Lung (tissue), 11 donors: ENCODE measurements at regions not wholly inside any gene's neighbourhood (a gene's known extent, or its start where the extent isn't known, plus 50 kb on each side); places are given as distances from the start of the nearest gene placed in this dataset.

Experiments used
- ATAC-seq: fragments of 200-7000 bp; cut with Tn5 transposase; one replicate; pipeline ENCODE4 v1.9.1; 2020; ENCODE audit warnings: moderate number of reproducible peaks; ENCODE audit not compliant: insufficient read depth, low FRiP score
- DNase-seq, 3 donors: peaks; one replicate each; pipeline ENCODE4 v3.0.0-alpha.2; 2013 to 2017
- H3K27ac ChIP-seq, 2 donors: one replicate each; pipeline ENCODE4 v1.5.1; 2013; ENCODE audit warnings: mild to moderate bottlenecking in 2 of 2, moderate library complexity in 2 of 2, control low read depth in 1 of 2, inconsistent platforms in 1 of 2, low read depth in 1 of 2, low read length in 1 of 2
- H3K27me3 ChIP-seq, 3 donors: one replicate each; pipeline ENCODE4 v1.5.1; 2013; ENCODE audit warnings: low read length in 2 of 3; ENCODE audit not compliant: control insufficient read depth in 3 of 3, insufficient read depth in 3 of 3
- H3K36me3 ChIP-seq, 4 donors: one replicate each; pipeline ENCODE4 v1.5.1; 2013; ENCODE audit warnings: low read length in 4 of 4, mild to moderate bottlenecking in 1 of 4, moderate library complexity in 1 of 4; ENCODE audit not compliant: control insufficient read depth in 4 of 4, insufficient read depth in 4 of 4
- H3K4me1 ChIP-seq, 5 donors: one replicate each; pipeline ENCODE4 v1.5.1; 2013; ENCODE audit warnings: low read length in 5 of 5, mild to moderate bottlenecking in 2 of 5, moderate library complexity in 1 of 5; ENCODE audit not compliant: control insufficient read depth in 5 of 5, insufficient read depth in 5 of 5
- H3K4me3 ChIP-seq: one replicate; pipeline ENCODE4 v1.5.1; 2013; ENCODE audit warnings: mild to moderate bottlenecking, control low read depth, moderate library complexity
- H3K9ac ChIP-seq, 2 donors: one replicate each; pipeline ENCODE4 v1.5.1; 2013; ENCODE audit warnings: low read length in 2 of 2, control low read depth in 1 of 2; ENCODE audit not compliant: insufficient read depth in 1 of 2
- H3K9me3 ChIP-seq, 4 donors: one replicate each; pipeline ENCODE4 v1.5.1; 2013; ENCODE audit warnings: low read length in 3 of 4, mild to moderate bottlenecking in 1 of 4, moderate library complexity in 1 of 4; ENCODE audit not compliant: control insufficient read depth in 4 of 4, insufficient read depth in 3 of 4
- CTCF ChIP-seq: IDR thresholded peaks from 2 replicates; pipeline ENCODE4 v1.5.1; 2012; ENCODE audit warnings: mild to moderate bottlenecking; ENCODE audit errors: control extremely low read depth, extremely low read depth
- WGBS, 2 donors: extraction: QIAGEN DNeasy Blood & Tissue Kit; methylation state at CpG; one replicate each; pipeline ENCODE4 v1.1.7; 2013; 5-methylcytosine and 5-hydroxymethylcytosine counted together
- donor health status: control.
- donor health status: control.
- donor health status: Bipolar disorder and iron deficiency.
- donor health status: healthy.
- donor health status: DM: yes; HTN: yes; CAD: no.

- H3K27me3 ChIP-seq, result no peaks in the 10 kb centered on the region
- TF ChIP-seq CTCF, result no peak
- H3K36me3 ChIP-seq, result no peaks in the 10 kb centered on the region
- no peak overlapping the region for H3K4me3 ChIP-seq
- no peak overlapping the region for H3K9ac ChIP-seq
- no peaks in the 10 kb centered on the region for H3K4me1 ChIP-seq
- H3K27ac ChIP-seq, result no peak overlapping the region
- WGBS, 2 donors, result 74 to 90% methylated on average over 3 of the region's 3 CpGs
- no peak for ATAC-seq
- no peak for DNase-seq
- peaks cover 0 to 3% (median 0%) of the 10 kb centered on the region in 4 donors for H3K9me3 ChIP-seq
Observed at GRCh38 chr1:58135821-58136321, 410.7 kb downstream of the OMA1 start.

GRCh38 chr1:58133562-58133961, 413.0 kb downstream of the OMA1 start:
- no peak overlapping the region for H3K27ac ChIP-seq
- no peak overlapping the region for H3K9ac ChIP-seq
- no peaks in the 10 kb centered on the region for H3K4me1 ChIP-seq
- H3K4me3 ChIP-seq, result no peak overlapping the region
- no peak for ATAC-seq
- no peak for TF ChIP-seq CTCF
- peaks cover 0 to 3% (median 0%) of the 10 kb centered on the region in 4 donors for H3K9me3 ChIP-seq
- no peak for DNase-seq
- no peaks in the 10 kb centered on the region for H3K27me3 ChIP-seq
- H3K36me3 ChIP-seq, result no peaks in the 10 kb centered on the region

- WGBS, 2 donors, result 70 to 78% methylated on average over 2 of the region's 2 CpGs
- no peak for ATAC-seq
- Histone ChIP-seq H3K4me1 (no peaks in the 10 kb centered on the region), H3K4me3 (no peak overlapping the region), H3K36me3 (no peaks in the 10 kb centered on the region), H3K9me3 (no peaks in the 10 kb centered on the region), H3K27me3 (peaks cover 0 to 7% (median 0%) of the 10 kb centered on the region in 3 donors), H3K9ac (no peak overlapping the region), H3K27ac (no peak overlapping the region)
- DNase-seq, result peak in 1 of 3 donors; percentile 12
- TF ChIP-seq CTCF, result no peak
Observed at GRCh38 chr1:58123051-58123450, 423.5 kb downstream of the OMA1 start.

GRCh38 chr1:58119971-58120370, 426.6 kb downstream of the OMA1 start:
- no peak for TF ChIP-seq CTCF
- 51 to 59% methylated on average over 2 of the region's 2 CpGs for WGBS, 2 donors
- no peak for DNase-seq
- Histone ChIP-seq H3K4me3 (no peak overlapping the region), H3K27me3 (peaks cover 0 to 7% (median 0%) of the 10 kb centered on the region in 3 donors), H3K9me3 (no peaks in the 10 kb centered on the region), H3K4me1 (no peaks in the 10 kb centered on the region), H3K36me3 (no peaks in the 10 kb centered on the region), H3K9ac (no peak overlapping the region), H3K27ac (no peak overlapping the region)
- no peak for ATAC-seq
